HL-60/S4 treated with retinoic acid at 250 ng/mL for 4 days and 3 days (cell line): ENCODE measurements at regions not wholly inside any gene's neighbourhood (a gene's known extent, or its start where the extent isn't known, plus 50 kb on each side); places are given as distances from the start of the nearest gene placed in this dataset.

ENCODE experiments used
- in situ Hi-C: fragments of 300-500 bp; cut with MboI; formaldehyde crosslinking; loops from 2 replicates; pipeline ENCODE4 v1.7.0; 2022; ENCODE audit warnings: low sequenced_read_pairs

GRCh38 chr6:169165561-169166300 is 87.9 kb downstream of the THBS2 start:
- in situ Hi-C loops, result no loop called here

DNA sequence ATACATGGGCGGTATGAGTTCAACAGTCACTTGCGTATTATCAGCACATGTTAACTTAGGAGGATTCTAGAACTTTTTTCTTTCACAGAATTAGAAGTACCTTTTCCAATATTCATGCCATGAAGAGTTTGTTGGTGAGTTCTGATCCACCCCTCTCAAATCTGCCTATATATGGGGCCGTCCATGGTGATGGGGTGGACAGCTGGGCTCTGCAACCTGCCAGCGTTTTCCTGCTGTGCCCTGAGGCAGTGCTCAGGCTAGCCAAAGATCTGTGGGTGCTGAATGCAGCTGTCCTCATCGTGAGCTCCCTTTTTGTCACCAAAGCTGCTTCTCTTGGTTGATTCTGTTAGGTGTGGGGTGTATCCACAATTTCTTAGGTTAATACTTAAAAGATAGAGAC is 88.7 kb downstream of the THBS2 start:
- in situ Hi-C loops, result no loop called here

GRCh38 chr6:169164451-169164850 is 89.2 kb downstream of the THBS2 start:
- in situ Hi-C loops, result no loop called here

DNA sequence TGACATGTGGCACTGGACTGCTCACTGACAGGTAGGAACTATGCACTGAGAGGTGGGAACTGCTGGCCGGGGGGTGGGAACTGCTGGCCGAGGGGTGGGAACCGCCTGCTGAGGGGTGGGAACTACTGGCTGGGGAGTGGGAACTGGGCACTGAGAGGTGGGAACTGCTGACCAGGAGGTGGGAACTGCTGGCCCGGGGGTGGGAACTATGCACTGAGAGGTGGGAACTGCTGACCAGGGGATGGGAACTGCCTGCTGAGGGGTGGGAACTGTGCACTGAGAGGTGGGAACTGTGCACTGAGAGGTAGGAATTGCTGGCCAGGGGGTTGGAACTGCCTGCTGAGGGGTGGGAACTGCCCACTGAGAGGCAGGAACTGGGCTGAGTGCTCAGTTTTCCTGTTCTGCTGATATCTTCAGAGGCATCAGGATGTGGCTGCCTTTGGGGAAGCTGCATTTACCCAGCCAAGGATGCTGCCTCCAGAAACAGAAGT is 90.2 kb downstream of the THBS2 start:
- in situ Hi-C loops, result no loop called here

DNA sequence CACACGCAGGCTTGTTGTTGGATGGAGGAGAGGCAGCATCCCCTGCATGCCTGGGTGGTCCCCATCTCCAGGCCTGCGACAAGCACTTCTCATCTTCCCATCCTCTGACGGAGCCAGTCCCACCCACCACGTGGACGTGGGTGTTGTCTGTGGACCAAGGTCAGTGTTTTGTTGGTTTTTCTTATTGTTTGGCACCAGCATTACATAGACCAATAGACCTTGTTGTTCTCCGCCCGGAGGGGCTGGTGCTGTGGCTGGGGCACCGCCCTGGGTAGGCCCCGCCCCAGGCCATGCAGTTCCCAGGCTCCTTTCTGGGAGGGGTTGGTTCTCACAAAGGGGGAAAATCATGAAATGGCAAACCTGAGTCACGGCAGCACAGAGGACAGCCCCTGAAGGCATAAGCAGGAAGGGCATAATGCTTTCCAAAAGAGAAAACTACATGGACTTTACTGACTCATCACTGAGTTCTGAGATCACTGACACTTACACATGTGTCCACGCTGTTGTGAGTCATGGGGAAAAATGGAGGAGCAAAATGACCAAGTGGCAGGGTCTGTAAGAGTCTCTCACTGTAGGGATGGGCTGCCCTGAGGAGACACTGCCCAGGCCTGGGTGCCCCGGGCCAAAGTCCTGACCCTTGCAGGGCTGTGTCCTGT is 90.8 kb downstream of the THBS2 start:
- in situ Hi-C loops, result no loop called here

DNA sequence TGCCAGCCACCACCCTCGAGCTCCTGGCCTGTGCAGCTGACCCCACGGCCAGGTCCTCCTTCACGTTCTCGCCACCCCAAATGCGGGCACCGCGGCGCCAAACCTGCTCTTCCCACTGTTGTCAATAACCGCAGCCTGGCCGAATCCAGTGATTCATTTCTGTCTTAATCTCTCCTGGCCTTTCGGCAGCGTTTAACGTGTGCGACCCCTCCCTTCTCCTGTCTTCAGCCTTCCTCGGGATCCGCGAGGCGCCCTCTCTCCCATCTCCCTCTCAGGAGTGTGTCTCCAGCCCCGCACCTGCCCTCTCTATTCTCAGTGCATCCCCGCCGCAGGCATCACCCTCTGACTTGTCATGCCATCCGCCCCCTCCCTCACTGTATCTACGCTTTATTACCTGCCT is 91.4 kb downstream of the THBS2 start:
- in situ Hi-C loops, result no loop called here

DNA sequence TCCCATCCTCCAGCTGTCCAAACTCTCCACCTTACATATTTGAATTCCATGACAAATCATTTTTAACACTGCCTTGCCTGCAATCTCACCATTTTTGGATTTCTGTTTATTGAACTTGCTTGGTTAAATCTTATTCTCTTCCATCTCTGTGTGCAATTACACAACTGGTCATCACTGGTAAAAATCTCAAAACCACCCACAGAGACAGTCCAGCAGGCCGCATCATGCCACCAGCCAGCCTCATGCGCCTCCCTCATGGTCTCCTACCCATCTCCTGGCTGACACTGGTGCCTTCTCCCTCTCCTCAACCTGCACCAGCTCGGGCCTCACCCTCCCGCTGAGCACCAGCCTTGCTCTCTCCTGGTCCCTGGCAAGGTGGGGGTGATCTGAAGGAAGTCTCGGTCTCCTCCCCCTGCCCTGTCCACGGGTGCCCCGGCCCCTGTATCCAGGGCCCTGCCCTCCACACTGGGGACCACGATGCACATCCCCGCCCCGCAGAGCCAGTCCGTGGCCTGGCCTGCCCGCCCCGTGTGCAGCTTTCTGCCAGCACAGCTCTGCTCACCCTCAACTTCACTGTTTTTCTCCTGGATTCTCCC is 92.0 kb downstream of the THBS2 start:
- in situ Hi-C loops, result no loop called here

GRCh38 chr6:169160855-169161560 is 92.6 kb downstream of the THBS2 start:
- in situ Hi-C loops, result no loop called here

- in situ Hi-C loops, result no loop called here
Observed at GRCh38 chr6:169160091-169160854, 93.4 kb downstream of the THBS2 start.

GRCh38 chr6:169159331-169159730 is 94.3 kb downstream of the THBS2 start:
- in situ Hi-C loops, result no loop called here

DNA sequence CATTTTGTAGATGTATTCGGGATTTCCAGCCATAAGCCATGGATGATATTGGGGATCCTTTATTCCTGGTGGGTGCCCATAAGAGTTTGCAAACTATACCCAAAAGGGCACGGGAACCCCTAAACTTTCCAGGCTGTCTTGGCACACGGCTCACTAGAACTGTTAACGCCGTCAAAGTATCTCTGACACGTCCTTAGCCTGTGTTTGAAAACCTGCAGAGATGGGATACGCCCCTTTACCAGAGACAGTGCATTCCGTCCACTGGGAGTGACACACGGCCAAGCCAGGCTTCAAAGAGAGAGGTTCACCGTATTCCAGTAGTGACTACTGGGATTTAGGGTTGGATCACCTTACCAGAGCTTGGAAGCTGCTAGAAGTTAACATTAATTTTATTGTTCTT is 95.0 kb downstream of the THBS2 start:
- in situ Hi-C loops, result no loop called here

- in situ Hi-C loops, result no loop called here
Observed at GRCh38 chr6:169158174-169158573, 95.5 kb downstream of the THBS2 start.

- in situ Hi-C loops, result no loop called here
Observed at GRCh38 chr6:169157197-169158148, 96.2 kb downstream of the THBS2 start.

- in situ Hi-C loops, result no loop called here
Observed at GRCh38 chr6:169156793-169157147, 96.9 kb downstream of the THBS2 start.

- in situ Hi-C loops, result no loop called here
Observed at GRCh38 chr6:169156108-169156792, 97.4 kb downstream of the THBS2 start.

GRCh38 chr6:169155481-169155880 is 98.2 kb downstream of the THBS2 start:
- in situ Hi-C loops, result no loop called here

GRCh38 chr6:169153401-169153800 is 100.2 kb downstream of the THBS2 start:
- in situ Hi-C loops, result no loop called here

DNA sequence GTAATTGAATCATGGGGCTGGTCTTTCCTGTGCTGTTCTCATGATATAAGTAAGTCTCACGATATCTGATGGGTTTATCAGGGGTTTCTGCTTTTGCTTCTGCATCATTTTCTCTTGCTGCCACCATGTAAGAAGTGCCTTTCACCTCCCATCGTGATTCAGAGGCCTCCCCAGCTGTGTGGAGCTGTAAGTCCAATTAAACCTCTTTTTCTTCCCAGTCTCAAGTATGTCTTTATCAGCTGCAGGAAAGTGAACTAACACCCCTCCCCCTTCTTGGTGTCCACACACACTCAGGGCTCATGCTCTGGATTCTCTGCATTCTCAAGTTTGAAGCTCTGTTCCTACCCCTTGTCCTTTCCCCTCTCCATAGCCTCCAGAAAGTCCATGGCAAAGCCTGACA is 107.1 kb downstream of the THBS2 start:
- in situ Hi-C loops, result no loop called here

DNA sequence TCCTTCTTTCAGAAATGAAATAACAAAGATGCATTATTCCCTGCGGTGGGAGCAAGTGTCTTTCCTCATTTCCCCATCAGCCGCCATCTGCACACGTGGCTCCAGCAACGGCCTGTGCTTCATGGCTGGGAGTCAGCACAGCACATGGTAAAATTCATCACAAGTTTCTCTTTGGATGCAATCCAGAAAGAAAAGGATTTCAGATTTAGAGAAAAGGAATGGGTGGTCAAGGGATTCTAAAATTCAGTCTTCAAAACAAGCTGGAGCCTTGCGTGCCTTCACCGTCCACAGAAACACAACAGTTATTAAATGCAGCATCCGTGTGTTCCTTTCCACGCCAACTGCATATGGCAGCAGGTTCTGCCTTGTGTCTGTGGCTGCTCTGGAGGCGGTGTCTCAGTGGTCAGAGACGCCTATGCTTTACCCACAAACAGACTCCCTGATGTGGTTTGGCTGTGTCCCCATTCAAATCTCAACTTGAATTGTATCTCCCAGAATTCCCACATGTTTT is 107.6 kb downstream of the THBS2 start:
- in situ Hi-C loops, result no loop called here
